Psoas muscle (tissue), 7 donors: ENCODE measurements at regions not wholly inside any gene's neighbourhood (a gene's known extent, or its start where the extent isn't known, plus 50 kb on each side); places are given as distances from the start of the nearest gene placed in this dataset.

Experiments
- ATAC-seq, 4 donors: fragments of 200-7000 bp; cut with Tn5 transposase; one replicate each; pipeline ENCODE4 v1.9.1; 2020; ENCODE audit warnings: moderate library complexity in 3 of 4, mild to moderate bottlenecking in 2 of 4
- DNase-seq, 2 donors: peaks; one replicate each; pipeline ENCODE4 v3.0.0-alpha.2; 2020
- H3K27ac ChIP-seq: fragments of 200-600 bp; one replicate; pipeline ENCODE4 v1.8.0; 2022
- H3K27me3 ChIP-seq, 3 donors: fragments of 200-600 bp in 1 of 3; one replicate each; pipeline versions ENCODE4 v1.6.1 to v1.8.0; 2013 to 2022; ENCODE audit warnings: low read length in 2 of 3, mild to moderate bottlenecking in 2 of 3, moderate library complexity in 1 of 3; ENCODE audit not compliant: insufficient read depth in 3 of 3
- H3K36me3 ChIP-seq, 2 donors: fragments of 200-600 bp in 1 of 2; one replicate each; pipeline versions ENCODE4 v1.6.1 to v1.8.0; 2013 to 2022; ENCODE audit warnings: low read depth in 1 of 2, mild to moderate bottlenecking in 1 of 2, moderate library complexity in 1 of 2; ENCODE audit not compliant: insufficient read depth in 1 of 2
- H3K4me1 ChIP-seq: fragments of 200-600 bp; one replicate; pipeline ENCODE4 v1.8.0; 2022
- H3K4me3 ChIP-seq: fragments of 200-600 bp; one replicate; pipeline ENCODE4 v1.8.0; 2022; ENCODE audit warnings: mild to moderate bottlenecking
- H3K9me3 ChIP-seq: fragments of 200-600 bp; one replicate; pipeline ENCODE4 v1.8.0; 2022
- WGBS, 3 donors: extraction: QIAGEN DNeasy Blood & Tissue Kit; methylation state at CpG; one replicate each; pipeline versions ENCODE4 v1.1.6 to v1.1.7; 2013; 5-methylcytosine and 5-hydroxymethylcytosine counted together
- intact Hi-C, 2 donors: fragments of 100-400 bp; cut with DNase I; formaldehyde crosslinking; loops; one replicate each; pipeline versions ENCODE4 v1.11.0 to v1.14.2; 2022
- TF ChIP-seq, protein P1 (sequence below): fragments of 200-600 bp; IDR thresholded peaks from one replicate; pipeline ENCODE4 v1.8.0; 2022; ENCODE audit warnings: antibody characterized with exemption
- donor health status: healthy with polysubstance abuse.
- donor health status: DM: no; HTN: no; CAD: no; lungs with moderate emphysema.
- donor health status: Bipolar disorder and iron deficiency.
- donor health status: healthy.
- donor health status: DM: yes; HTN: yes; CAD: no.
- donor health status: DM: no; HTN: no; CAD: no.
- donor health status: DM: yes; HTN: yes; CAD: no.

DNA sequence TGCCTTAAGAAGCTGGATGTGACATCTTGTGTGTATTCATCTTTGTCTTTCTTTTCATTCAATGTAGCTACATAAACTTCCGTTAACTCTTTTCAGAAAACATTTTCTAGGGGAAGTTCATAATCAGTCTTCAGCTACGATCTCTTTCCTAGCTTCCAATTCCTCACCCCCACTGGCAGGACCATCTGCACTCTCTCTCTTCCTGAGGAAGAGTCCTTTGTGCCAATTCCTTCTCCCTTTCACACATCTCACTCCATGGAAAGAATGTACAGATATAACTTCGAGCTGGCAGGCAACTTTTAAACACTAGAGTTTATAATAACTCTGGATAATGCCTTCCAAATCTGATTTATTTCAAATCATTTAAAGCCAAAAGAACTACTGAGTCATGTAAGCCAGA is 495.7 kb downstream of the GALC start:
- no peak overlapping the region for H3K27ac ChIP-seq
- no peaks in the 10 kb centered on the region for H3K36me3 ChIP-seq
- 53 to 68% (median 65%) methylated on average over 3 of the region's 3 CpGs for WGBS, 3 donors
- no peak for DNase-seq
- H3K4me3 ChIP-seq, result no peak overlapping the region
- TF ChIP-seq, protein P1, sequence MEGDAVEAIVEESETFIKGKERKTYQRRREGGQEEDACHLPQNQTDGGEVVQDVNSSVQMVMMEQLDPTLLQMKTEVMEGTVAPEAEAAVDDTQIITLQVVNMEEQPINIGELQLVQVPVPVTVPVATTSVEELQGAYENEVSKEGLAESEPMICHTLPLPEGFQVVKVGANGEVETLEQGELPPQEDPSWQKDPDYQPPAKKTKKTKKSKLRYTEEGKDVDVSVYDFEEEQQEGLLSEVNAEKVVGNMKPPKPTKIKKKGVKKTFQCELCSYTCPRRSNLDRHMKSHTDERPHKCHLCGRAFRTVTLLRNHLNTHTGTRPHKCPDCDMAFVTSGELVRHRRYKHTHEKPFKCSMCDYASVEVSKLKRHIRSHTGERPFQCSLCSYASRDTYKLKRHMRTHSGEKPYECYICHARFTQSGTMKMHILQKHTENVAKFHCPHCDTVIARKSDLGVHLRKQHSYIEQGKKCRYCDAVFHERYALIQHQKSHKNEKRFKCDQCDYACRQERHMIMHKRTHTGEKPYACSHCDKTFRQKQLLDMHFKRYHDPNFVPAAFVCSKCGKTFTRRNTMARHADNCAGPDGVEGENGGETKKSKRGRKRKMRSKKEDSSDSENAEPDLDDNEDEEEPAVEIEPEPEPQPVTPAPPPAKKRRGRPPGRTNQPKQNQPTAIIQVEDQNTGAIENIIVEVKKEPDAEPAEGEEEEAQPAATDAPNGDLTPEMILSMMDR, result no peak
- intact Hi-C loops, result no loop called here
- no peak for ATAC-seq
- no peaks in the 10 kb centered on the region for H3K9me3 ChIP-seq
- H3K4me1 ChIP-seq, result no peaks in the 10 kb centered on the region
- no peaks in the 10 kb centered on the region for H3K27me3 ChIP-seq

DNA sequence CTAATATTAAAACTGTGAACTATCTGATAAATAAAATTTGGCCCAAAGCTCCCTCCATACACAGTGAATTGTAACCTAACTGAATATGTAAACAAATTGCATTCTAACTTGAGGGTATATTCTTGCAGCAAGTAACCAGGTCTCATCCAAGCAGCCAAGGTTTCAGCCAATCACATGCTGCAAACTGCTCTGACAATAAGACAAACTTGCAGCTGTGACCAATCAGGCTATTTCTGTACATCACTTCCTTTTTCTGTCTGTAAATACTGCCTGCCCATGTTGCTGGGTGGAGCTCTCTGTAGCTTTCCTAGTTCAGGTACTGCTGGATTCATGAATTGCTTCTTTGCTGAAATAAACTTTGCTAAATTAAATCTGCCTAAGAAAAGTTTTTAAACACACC is 499.0 kb downstream of the GALC start:
- Histone ChIP-seq H3K4me3 (no peak overlapping the region), H3K27ac (no peak overlapping the region), H3K27me3 (no peaks in the 10 kb centered on the region), H3K4me1 (no peaks in the 10 kb centered on the region), H3K9me3 (no peaks in the 10 kb centered on the region), H3K36me3 (no peaks in the 10 kb centered on the region)
- DNase-seq (no peak), ATAC-seq (no peak)
- intact Hi-C loops, result no loop called here
- TF ChIP-seq, protein P1, result no peak

DNA sequence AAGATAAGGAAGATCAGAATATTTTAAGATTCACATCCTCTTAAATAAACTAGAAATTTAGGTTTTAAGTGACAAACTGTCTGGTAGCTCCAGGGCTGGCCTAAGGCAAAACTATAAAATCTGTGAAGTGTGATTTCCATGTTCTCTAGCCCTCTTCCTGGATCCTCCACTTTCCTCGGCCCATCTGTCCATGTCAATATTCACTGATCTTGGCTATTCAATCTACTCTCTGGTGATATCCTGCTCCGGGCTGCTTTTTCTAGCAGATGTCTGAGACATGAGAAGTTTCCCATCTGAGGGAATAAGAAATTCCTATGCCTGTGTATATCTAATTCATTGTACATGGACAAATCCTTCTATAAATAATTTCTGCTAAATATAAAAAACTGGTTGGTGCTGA is 500.4 kb downstream of the GALC start:
- WGBS, 3 donors, result 12 to 19% (median 15%) methylated on average over 2 of the region's 2 CpGs
- Histone ChIP-seq H3K4me1 (no peaks in the 10 kb centered on the region), H3K4me3 (no peak overlapping the region), H3K27me3 (no peaks in the 10 kb centered on the region), H3K36me3 (no peaks in the 10 kb centered on the region), H3K9me3 (no peaks in the 10 kb centered on the region), H3K27ac (no peak overlapping the region)
- DNase-seq (no peak), ATAC-seq (no peak)
- intact Hi-C loops, result no loop called here
- TF ChIP-seq, protein P1, result no peak

GRCh38 chr14:87491816-87492215 is 501.2 kb downstream of the GALC start:
- no peak overlapping the region for H3K27ac ChIP-seq
- WGBS, 3 donors, result 87 to 92% (median 89%) methylated on average over 2 of the region's 2 CpGs
- H3K36me3 ChIP-seq, result no peaks in the 10 kb centered on the region
- H3K4me3 ChIP-seq, result no peak overlapping the region
- H3K9me3 ChIP-seq, result no peaks in the 10 kb centered on the region
- no peak for DNase-seq
- TF ChIP-seq, protein P1, result no peak
- intact Hi-C loops, result no loop called here
- H3K4me1 ChIP-seq, result no peaks in the 10 kb centered on the region
- no peak for ATAC-seq
- H3K27me3 ChIP-seq, result no peaks in the 10 kb centered on the region

DNA sequence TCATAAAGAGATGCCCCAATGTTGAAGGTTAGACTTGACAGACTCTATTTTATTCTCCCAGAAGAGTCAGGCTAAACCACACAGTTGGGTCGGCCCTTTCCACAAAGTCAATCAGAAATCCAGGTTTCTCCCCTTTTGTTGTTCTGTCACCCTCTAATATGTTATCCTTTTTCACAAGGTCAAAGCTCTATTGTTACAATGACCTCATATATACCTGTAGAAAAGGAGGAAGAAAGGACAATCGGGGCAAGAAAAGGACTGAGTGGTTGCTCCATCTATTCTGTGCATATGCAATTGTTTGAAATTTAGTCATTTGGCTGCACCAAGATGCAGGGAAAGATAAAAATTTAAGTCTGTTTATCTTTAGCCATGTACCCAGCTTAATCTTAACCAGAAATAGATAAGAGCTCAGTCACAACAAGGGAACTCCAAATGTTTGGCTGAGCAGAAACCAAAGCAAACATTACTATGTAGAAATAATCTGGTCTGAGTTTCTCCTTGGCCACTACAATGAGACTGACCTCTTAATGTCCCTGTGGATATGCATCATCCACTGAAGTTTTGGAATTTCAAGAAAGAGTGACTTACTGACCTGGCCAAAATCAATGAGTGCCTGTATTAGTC is 503.7 kb downstream of the GALC start:
- ATAC-seq (no peak), DNase-seq (no peak)
- Histone ChIP-seq H3K4me3 (no peak overlapping the region), H3K4me1 (no peaks in the 10 kb centered on the region), H3K36me3 (no peaks in the 10 kb centered on the region), H3K27ac (no peak overlapping the region), H3K27me3 (no peaks in the 10 kb centered on the region), H3K9me3 (no peaks in the 10 kb centered on the region)
- intact Hi-C loops, result no loop called here
- TF ChIP-seq, protein P1, result no peak
- 85 to 90% (median 90%) methylated on average over 2 of the region's 2 CpGs for WGBS, 3 donors
